DMS53 (cell line): ENCODE measurements at regions not wholly inside any gene's neighbourhood (a gene's known extent, or its start where the extent isn't known, plus 50 kb on each side); places are given as distances from the start of the nearest gene placed in this dataset.

Experiments
- DNase-seq: peaks from one replicate; lab custom pipeline; 2025; lab: John Stamatoyannopoulos, UW

GRCh38 chr4:125365731-125366130 lies 51.0 kb downstream of the FAT4 start:
- no peak for DNase-seq

GRCh38 chr4:125368146-125368545 lies 53.4 kb downstream of the FAT4 start:
- DNase-seq: no peak

- DNase-seq: no peak
Observed at GRCh38 chr4:125368671-125369081, 53.9 kb downstream of the FAT4 start.

GRCh38 chr4:125369098-125369497 lies 54.3 kb downstream of the FAT4 start:
- no peak for DNase-seq

- DNase-seq: no peak
Observed at GRCh38 chr4:125370478-125370877, 55.7 kb downstream of the FAT4 start.

GRCh38 chr4:125382995-125383394 lies 68.2 kb downstream of the FAT4 start:
- DNase-seq: no peak

- no peak for DNase-seq
Observed at GRCh38 chr4:125387770-125388169, 73.0 kb downstream of the FAT4 start.

- DNase-seq: no peak
Observed at GRCh38 chr4:125388613-125389012, 73.9 kb downstream of the FAT4 start.

- DNase-seq: no peak
Observed at GRCh38 chr4:125389713-125390112, 75.0 kb downstream of the FAT4 start.

GRCh38 chr4:125390126-125390525 lies 75.4 kb downstream of the FAT4 start:
- no peak for DNase-seq

GRCh38 chr4:125390727-125391126 lies 76.0 kb downstream of the FAT4 start:
- DNase-seq: no peak

- DNase-seq: no peak
Observed at GRCh38 chr4:125392694-125393093, 77.9 kb downstream of the FAT4 start.

GRCh38 chr4:125393825-125394224 lies 79.1 kb downstream of the FAT4 start:
- no peak for DNase-seq

GRCh38 chr4:125397226-125397625 lies 82.5 kb downstream of the FAT4 start:
- no peak for DNase-seq

- DNase-seq: no peak
Observed at GRCh38 chr4:125398263-125399002, 83.7 kb downstream of the FAT4 start.

GRCh38 chr4:125400756-125401155 lies 86.0 kb downstream of the FAT4 start:
- no peak for DNase-seq

- no peak for DNase-seq
Observed at GRCh38 chr4:125401784-125402183, 87.0 kb downstream of the FAT4 start.

- no peak for DNase-seq
Observed at GRCh38 chr4:125420526-125420925, 105.8 kb downstream of the FAT4 start.

- no peak for DNase-seq
Observed at GRCh38 chr4:125421547-125421946, 106.8 kb downstream of the FAT4 start.

GRCh38 chr4:125423124-125423523 lies 108.4 kb downstream of the FAT4 start:
- no peak for DNase-seq

GRCh38 chr4:125428832-125429231 lies 114.1 kb downstream of the FAT4 start:
- no peak for DNase-seq

GRCh38 chr4:125430086-125430485 lies 115.3 kb downstream of the FAT4 start:
- DNase-seq: no peak

- DNase-seq: peak; percentile 5
Observed at GRCh38 chr4:125432078-125432477, 117.3 kb downstream of the FAT4 start.

GRCh38 chr4:125433453-125433852 lies 118.7 kb downstream of the FAT4 start:
- DNase-seq: no peak
